GM12878 (cell line): ENCODE measurements at regions not wholly inside any gene's neighbourhood (a gene's known extent, or its start where the extent isn't known, plus 50 kb on each side); places are given as distances from the start of the nearest gene placed in this dataset.

Source experiments
- BCLAF1 ChIP-seq: fragments of 450-650 bp; IDR thresholded peaks from 2 replicates; pipeline ENCODE4 v1.6.1; 2017; ENCODE audit warnings: antibody characterized with exemption, mild to moderate bottlenecking, moderate library complexity
- CTCF ChIP-seq, 3 experiments: IDR thresholded peaks in 2 of 3; conservative IDR thresholded peaks in 1 of 3; 2 replicates each; pipeline ENCODE4 v1.5.1; 2011; ENCODE audit warnings: low read depth in 3 of 3, low read length in 3 of 3, mild to moderate bottlenecking in 3 of 3, control low read depth in 2 of 3, moderate library complexity in 2 of 3, inconsistent platforms in 1 of 3, mixed read lengths in 1 of 3; ENCODE audit not compliant: control insufficient read depth in 2 of 3, insufficient read depth in 1 of 3; ENCODE audit errors: extremely low read depth in 1 of 3
- ESRRA ChIP-seq: IDR thresholded peaks from 2 replicates; pipeline ENCODE4 v1.6.1; 2012; ENCODE audit warnings: mild to moderate bottlenecking, low read length, improper control_type of control experiment
- GABPA ChIP-seq: IDR thresholded peaks from 2 replicates; pipeline ENCODE4 v1.6.1; 2014; ENCODE audit warnings: antibody characterized with exemption, low read depth, mild to moderate bottlenecking, inconsistent platforms
- MYB ChIP-seq: fragments of 150-350 bp; IDR thresholded peaks from 2 replicates; pipeline ENCODE4 v1.6.1; 2014; ENCODE audit warnings: mild to moderate bottlenecking, low read depth, low read length, borderline replicate concordance
- PKNOX1 ChIP-seq: fragments of 450-650 bp; IDR thresholded peaks from 2 replicates; pipeline ENCODE4 v1.6.1; 2016; ENCODE audit warnings: mild to moderate bottlenecking
- POLR2A ChIP-seq: IDR thresholded peaks from 2 replicates; pipeline ENCODE4 v1.6.1; 2011; ENCODE audit warnings: low read depth, mild to moderate bottlenecking, low read length
- POLR2AphosphoS5 ChIP-seq: IDR thresholded peaks from 2 replicates; pipeline ENCODE4 v1.6.1; 2011; ENCODE audit warnings: mild to moderate bottlenecking, low read length, inconsistent platforms
- POU2F2 ChIP-seq: IDR thresholded peaks from 3 replicates; pipeline ENCODE4 v1.6.1; 2011; ENCODE audit warnings: low read depth, mild to moderate bottlenecking, low read length, borderline replicate concordance
- RCOR1 ChIP-seq: conservative IDR thresholded peaks from 2 replicates; pipeline ENCODE4 v1.6.1; 2012; ENCODE audit warnings: low read depth, low read length, improper control_type of control experiment
- SMAD5 ChIP-seq: IDR thresholded peaks from 2 replicates; pipeline ENCODE4 v1.6.1; 2016; ENCODE audit warnings: antibody characterized with exemption, low read depth
- TAF1 ChIP-seq: IDR thresholded peaks from 2 replicates; pipeline ENCODE4 v1.6.1; 2011; ENCODE audit warnings: mild to moderate bottlenecking, low read depth, low read length, borderline replicate concordance
- ZBTB40 ChIP-seq: fragments of 450-650 bp; IDR thresholded peaks from 2 replicates; pipeline ENCODE4 v1.6.1; 2016; ENCODE audit warnings: mild to moderate bottlenecking, moderate library complexity, borderline replicate concordance
- ZZZ3 ChIP-seq: IDR thresholded peaks from 2 replicates; pipeline ENCODE4 v1.6.1; 2011; ENCODE audit warnings: low read depth; ENCODE audit not compliant: control insufficient read depth, insufficient read length

GRCh38 chr1:90308421-90308820, 313.5 kb downstream of the ZNF326 start:
- TF ChIP-seq CTCF (IDR thresholded peaks at IDR 0.05 in 2 of 3, conservative IDR thresholded peaks at IDR 0.05 in 1 of 3; ENCODE audit: control insufficient read depth in 2 of 3, extremely low read depth in 1 of 3, insufficient read depth in 1 of 3, low read depth in 3 of 3, low read length in 3 of 3) (no peak), SMAD5 (no peak), MYB (no peak), RCOR1 (no peak), POU2F2 (no peak), TAF1 (no peak), ZBTB40 (no peak), GABPA (no peak), BCLAF1 (no peak), POLR2A (no peak), ZZZ3 (no peak), ESRRA (no peak), POLR2AphosphoS5 (no peak), PKNOX1 (no peak)
